HUES6 (cell line): ENCODE measurements at regions not wholly inside any gene's neighbourhood (a gene's known extent, or its start where the extent isn't known, plus 50 kb on each side); places are given as distances from the start of the nearest gene placed in this dataset.

Experiments
- H3K27ac ChIP-seq: 2 replicates; pipeline ENCODE4 v1.7.0; 2013; ENCODE audit warnings: low read depth, mild to moderate bottlenecking, low read length, inconsistent platforms
- H3K27me3 ChIP-seq: 2 replicates; pipeline ENCODE4 v1.6.1; 2013; ENCODE audit warnings: low read length; ENCODE audit not compliant: control insufficient read depth, insufficient read depth
- H3K36me3 ChIP-seq: 2 replicates; pipeline ENCODE4 v1.6.1; 2013; ENCODE audit warnings: low read length; ENCODE audit not compliant: control insufficient read depth, insufficient read depth
- H3K4me1 ChIP-seq: 2 replicates; pipeline ENCODE4 v1.6.1; 2013; ENCODE audit warnings: low read length; ENCODE audit not compliant: control insufficient read depth, insufficient read depth
- H3K4me3 ChIP-seq: 2 replicates; pipeline ENCODE4 v1.5.1; 2013; ENCODE audit warnings: low read depth, low read length
- H3K9ac ChIP-seq: one replicate; pipeline ENCODE4 v1.6.1; 2013; ENCODE audit warnings: mild to moderate bottlenecking, low read length
- H3K9me3 ChIP-seq: 2 replicates; pipeline ENCODE4 v1.6.1; 2013; ENCODE audit warnings: low read depth, low read length; ENCODE audit not compliant: control insufficient read depth, insufficient read depth

DNA sequence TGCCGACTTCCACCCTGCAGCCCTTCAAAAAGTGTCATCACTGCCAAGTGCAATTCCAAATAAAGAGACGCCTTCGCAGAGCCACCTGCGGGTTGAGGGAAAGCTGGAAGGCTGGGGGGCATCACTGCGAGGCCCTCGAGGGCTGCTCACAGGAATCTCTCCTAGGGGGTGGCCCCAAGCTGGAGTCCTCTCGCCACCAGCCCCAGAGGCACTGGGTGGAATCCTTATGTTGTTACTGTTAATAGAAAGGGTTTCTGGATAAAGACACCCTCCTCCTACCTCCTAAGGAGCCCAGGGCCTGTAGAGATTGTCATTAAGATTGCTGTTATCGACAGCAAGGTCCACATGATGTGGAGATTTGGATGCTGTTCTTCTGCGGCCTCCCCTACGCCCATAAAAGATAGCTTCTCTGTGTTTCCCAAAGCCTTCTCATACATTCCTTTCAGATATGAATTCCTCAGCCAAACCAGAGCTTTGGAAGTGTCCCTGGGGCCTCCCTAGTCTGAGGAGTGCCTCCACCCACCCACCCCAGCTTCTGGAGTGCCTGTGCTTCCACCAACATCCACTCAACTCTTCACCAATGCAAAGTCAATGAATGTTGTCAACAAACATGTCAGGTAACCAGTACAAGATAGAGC, 512.7 kb downstream of the SHQ1 start:
- H3K4me1 ChIP-seq: peaks cover 41% of the 10 kb centered on the region
- no peak overlapping the region; the same call in 1 of the 2 replicates for H3K4me3 ChIP-seq
- peak overlapping the region; percentile 34; the same call in 1 of the 2 replicates for H3K27ac ChIP-seq
- peaks cover 9% of the 10 kb centered on the region; the same call in 1 of the 2 replicates for H3K27me3 ChIP-seq
- no peaks in the 10 kb centered on the region for H3K36me3 ChIP-seq
- peak overlapping the region; percentile 55 for H3K9ac ChIP-seq
- H3K9me3 ChIP-seq: 0 out of 2 replicates have a peak, but pooled peaks cover 3% of the 10 kb centered on the region

DNA sequence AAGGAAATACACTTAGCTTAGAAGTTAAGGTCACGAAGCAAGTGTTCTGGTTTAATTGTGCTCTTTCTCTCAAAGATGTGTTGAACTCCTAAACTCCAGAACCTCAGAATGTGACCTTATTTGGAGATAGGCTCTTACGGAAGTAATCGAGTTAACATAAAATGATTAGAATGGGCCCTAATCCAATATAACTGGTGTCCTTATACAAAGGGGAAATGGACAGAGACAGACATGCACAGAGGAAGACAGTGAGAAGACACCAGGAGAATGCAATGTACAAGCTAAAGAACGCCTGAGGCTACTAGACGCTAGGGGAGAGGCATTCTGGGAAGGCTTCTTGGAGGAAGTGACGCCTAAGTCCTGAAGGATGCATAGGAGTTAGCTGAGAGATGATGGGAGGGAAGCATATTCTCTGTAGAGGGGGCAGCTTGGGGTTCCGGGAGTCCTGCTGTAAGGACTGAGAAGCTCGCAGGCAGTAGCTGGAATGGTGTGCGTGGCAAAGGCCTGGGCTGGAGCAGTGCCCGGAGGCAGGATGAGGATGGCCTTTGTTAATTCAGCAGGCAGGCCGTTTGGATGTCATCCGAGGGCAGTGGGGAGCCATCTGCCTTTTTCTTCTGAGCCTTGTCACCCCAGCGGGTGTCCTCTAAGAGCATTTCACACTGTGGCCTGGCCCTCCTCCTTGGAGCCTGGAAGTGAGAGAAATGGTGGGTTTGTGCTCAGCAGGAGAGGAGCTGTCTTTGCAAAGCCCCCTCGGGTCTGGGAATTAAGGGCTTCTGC, 513.4 kb downstream of the SHQ1 start:
- 0 out of 2 replicates have a peak, but pooled peaks cover 3% of the 10 kb centered on the region for H3K9me3 ChIP-seq
- H3K4me3 ChIP-seq: no peak overlapping the region; the same call in 1 of the 2 replicates
- H3K9ac ChIP-seq: peak overlapping the region; percentile 55
- peaks cover 9% of the 10 kb centered on the region; the same call in 1 of the 2 replicates for H3K27me3 ChIP-seq
- no peaks in the 10 kb centered on the region for H3K36me3 ChIP-seq
- peaks cover 41% of the 10 kb centered on the region for H3K4me1 ChIP-seq
- peak overlapping the region; percentile 34; the same call in 1 of the 2 replicates for H3K27ac ChIP-seq

DNA sequence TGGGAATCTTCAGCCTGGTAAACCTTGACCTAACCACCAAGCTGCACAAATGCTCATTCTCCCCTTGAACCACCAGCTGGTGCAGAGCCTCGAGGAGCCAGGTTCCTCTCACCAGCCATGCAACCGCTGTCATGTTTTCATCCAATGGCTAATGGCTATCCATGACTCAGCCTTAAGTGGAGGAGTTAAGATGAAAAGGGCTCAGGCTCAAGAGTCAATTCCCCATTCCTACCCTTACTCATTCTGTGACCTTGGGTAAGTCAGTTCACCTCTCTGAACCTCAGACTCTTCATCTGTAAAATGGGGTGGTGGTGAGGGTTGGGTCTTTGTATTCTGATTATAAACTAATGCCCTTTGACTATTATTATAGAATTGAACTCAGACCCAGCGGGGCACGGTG, 515.6 kb downstream of the SHQ1 start:
- no peak overlapping the region for H3K4me3 ChIP-seq
- no peaks in the 10 kb centered on the region for H3K9me3 ChIP-seq
- H3K9ac ChIP-seq: no peak overlapping the region
- peaks cover 44% of the 10 kb centered on the region for H3K4me1 ChIP-seq
- peaks cover 9% of the 10 kb centered on the region; the same call in 1 of the 2 replicates for H3K27me3 ChIP-seq
- no peaks in the 10 kb centered on the region for H3K36me3 ChIP-seq
- no peak overlapping the region for H3K27ac ChIP-seq

DNA sequence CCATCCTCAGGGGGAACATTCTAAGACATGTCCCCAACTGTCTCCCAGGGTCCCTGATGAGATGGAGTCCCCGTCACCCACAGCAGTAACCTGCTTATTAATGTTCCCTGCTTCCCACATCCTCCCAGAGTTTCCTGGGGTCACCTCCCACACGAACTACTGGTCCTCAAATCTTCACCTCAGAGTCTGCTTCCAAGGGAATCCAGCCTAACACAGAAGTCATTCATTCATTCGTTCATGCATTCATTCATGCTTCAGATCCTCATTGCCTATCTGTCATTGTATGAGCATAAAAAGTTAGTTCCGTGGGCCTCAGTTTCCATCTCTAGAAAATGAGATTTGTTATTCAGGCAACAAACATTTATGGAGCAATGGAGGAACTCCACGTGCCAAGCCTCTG, 516.2 kb downstream of the SHQ1 start:
- Histone ChIP-seq H3K27ac (no peak overlapping the region), H3K9me3 (no peaks in the 10 kb centered on the region), H3K4me1 (peaks cover 41% of the 10 kb centered on the region)

DNA sequence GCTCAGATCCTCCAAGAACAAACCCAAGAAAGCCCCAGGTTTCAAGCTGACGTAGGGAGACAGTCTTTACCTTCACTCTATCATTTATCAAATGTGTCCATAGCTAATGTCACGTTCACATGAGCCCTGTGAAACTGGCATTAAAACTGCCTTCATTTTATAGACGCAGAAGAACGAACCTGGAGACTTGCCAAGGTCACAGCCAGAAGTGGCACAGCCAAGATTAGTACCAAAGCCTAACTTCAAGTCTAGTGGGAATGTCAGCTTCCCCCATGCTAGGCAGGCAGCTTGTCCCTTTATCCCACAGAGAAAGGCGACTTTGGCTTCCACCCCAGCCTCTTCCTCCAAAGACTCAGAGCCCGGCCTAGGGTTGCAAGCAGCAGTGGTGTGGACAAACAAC, 517.2 kb downstream of the SHQ1 start:
- no peak overlapping the region for H3K9ac ChIP-seq
- H3K36me3 ChIP-seq: no peaks in the 10 kb centered on the region
- H3K9me3 ChIP-seq: no peaks in the 10 kb centered on the region
- H3K4me3 ChIP-seq: no peak overlapping the region
- H3K4me1 ChIP-seq: peaks cover 32% of the 10 kb centered on the region
- H3K27me3 ChIP-seq: peaks cover 9% of the 10 kb centered on the region; the same call in 1 of the 2 replicates
- H3K27ac ChIP-seq: no peak overlapping the region

More for the DNA sequence above, 516.2 kb downstream of the SHQ1 start:
- H3K27me3 ChIP-seq: peaks cover 9% of the 10 kb centered on the region; the same call in 1 of the 2 replicates
- H3K36me3 ChIP-seq: no peaks in the 10 kb centered on the region
- no peak overlapping the region for H3K4me3 ChIP-seq
- H3K9ac ChIP-seq: no peak overlapping the region

DNA sequence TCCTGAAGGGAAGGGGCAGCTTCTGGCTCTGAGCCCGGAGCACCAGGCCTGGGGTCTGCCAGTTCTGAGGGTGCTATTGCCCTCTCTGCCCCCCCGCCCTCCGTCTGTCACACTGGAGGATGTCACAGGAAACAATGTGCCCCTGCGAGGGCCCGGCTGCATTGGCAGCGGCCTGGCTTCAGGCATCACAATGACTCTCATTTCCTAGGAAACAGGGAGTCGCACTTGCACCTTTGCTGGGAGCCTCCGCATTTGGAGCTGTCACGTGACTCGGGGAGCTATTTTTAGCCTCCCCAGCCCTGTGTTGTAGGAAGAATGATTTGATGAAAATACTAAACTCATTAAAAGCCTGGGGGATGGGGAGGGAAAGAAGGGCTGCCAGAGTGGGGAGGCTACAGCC, 518.9 kb downstream of the SHQ1 start:
- H3K36me3 ChIP-seq: no peaks in the 10 kb centered on the region
- peaks cover 16% of the 10 kb centered on the region for H3K4me1 ChIP-seq
- no peak overlapping the region for H3K27ac ChIP-seq
- H3K9me3 ChIP-seq: no peaks in the 10 kb centered on the region; the same call in 1 of the 2 replicates
- H3K4me3 ChIP-seq: no peak overlapping the region
- H3K9ac ChIP-seq: no peak overlapping the region
- H3K27me3 ChIP-seq: peaks cover 9% of the 10 kb centered on the region; the same call in 1 of the 2 replicates

DNA sequence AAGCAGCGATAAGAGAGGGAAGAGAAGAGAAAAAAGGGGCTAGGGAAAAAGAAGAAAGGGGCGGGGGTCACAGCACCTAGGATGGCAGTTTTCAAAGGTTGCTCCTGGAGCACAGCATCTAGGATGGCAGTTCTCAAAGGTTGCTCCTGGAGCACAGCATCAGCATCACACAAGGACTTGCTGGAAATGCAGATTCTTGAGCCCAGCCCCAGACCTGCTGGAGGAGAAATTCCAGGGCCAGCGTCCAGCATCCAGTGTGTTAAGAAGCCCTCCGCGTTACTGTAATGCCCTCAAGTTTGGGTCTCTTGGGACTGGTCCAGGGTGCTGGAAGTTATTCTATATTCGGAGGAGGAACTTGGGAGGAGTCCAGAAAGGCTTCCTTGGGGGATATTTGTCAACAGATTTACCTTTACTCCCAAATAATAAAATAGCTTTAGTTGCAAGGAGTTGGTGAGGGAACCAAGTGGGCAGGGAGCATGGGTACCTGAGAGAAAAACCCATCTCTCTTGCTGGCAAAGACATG, 519.4 kb downstream of the SHQ1 start:
- Histone ChIP-seq H3K4me3 (no peak overlapping the region), H3K9ac (no peak overlapping the region), H3K27ac (no peak overlapping the region), H3K4me1 (peaks cover 13% of the 10 kb centered on the region), H3K27me3 (peaks cover 5% of the 10 kb centered on the region; the same call in 1 of the 2 replicates), H3K9me3 (no peaks in the 10 kb centered on the region; the same call in 1 of the 2 replicates), H3K36me3 (no peaks in the 10 kb centered on the region)

DNA sequence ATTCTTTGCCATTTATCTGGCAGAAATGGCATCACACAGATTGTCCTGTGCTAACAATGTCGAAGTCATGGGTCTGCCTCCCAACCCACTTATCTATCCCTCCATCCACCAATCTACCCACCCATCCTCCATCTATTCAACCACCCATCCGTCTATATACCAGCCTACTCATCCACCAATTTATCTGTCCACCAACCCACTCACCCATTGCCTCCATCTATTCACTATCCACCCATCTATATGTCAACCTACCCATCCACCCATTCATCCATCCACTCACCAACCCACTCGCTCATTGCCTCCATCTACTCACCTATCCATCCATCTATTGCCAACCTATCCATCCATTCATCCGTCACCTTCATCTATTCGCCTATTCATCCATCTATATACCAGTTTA, 521.2 kb downstream of the SHQ1 start:
- no peak overlapping the region for H3K27ac ChIP-seq
- H3K4me1 ChIP-seq: peaks cover 13% of the 10 kb centered on the region

DNA sequence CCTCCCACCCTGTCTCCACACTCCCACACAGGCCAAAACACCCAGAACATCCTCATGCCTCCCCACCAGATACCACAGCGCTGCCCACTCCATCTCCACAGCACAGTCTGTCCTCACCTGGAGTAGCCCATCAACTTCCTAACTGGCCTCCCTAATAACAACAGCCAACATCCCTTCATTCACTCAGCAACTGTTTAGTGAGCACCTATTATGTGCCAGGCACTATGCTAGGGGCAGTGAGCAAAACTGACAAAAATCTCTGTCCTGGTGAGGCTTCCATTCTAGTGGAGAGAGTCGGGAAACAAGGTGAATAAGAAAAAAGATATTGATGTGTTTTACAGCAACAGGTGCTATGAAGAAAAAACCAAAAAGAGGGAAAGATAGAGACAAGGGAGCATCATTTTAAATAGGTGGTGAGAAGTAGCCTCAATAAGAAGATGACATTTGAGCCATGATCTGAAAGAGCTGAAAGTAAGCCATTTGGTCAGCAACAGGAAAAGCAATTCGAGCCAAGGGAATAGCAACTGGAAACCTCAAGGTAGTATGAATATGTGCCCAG, 523.9 kb downstream of the SHQ1 start:
- Histone ChIP-seq H3K36me3 (no peaks in the 10 kb centered on the region), H3K9ac (no peak overlapping the region), H3K27ac (no peak overlapping the region), H3K27me3 (no peaks in the 10 kb centered on the region), H3K9me3 (no peaks in the 10 kb centered on the region; the same call in 1 of the 2 replicates), H3K4me1 (peaks cover 9% of the 10 kb centered on the region), H3K4me3 (no peak overlapping the region)

More for the DNA sequence above, 521.2 kb downstream of the SHQ1 start:
- Histone ChIP-seq H3K4me3 (no peak overlapping the region), H3K9me3 (no peaks in the 10 kb centered on the region; the same call in 1 of the 2 replicates), H3K9ac (no peak overlapping the region), H3K27me3 (no peaks in the 10 kb centered on the region), H3K36me3 (no peaks in the 10 kb centered on the region)

DNA sequence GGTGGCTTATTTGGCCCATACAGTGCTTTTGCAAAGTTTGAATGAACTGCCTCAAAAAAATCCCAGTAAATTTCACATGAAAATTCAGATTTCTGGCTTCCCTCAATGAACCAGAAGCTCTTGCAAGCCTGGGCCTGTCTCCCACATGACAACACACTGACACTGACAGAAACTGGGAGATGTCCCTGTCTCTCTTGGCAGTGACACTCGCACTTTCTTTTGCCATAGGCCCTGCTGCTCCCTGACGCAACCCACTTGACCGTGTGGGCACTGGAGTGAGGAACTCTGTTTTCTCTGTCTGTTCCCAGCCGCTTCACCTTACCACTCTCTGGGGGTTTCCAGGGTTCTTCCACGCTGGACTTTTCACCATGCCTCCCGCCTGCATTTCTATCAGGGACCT, 524.5 kb downstream of the SHQ1 start:
- H3K9me3 ChIP-seq: no peaks in the 10 kb centered on the region; the same call in 1 of the 2 replicates
- no peaks in the 10 kb centered on the region for H3K27me3 ChIP-seq
- H3K36me3 ChIP-seq: no peaks in the 10 kb centered on the region
- H3K9ac ChIP-seq: no peak overlapping the region
- peaks cover 4% of the 10 kb centered on the region for H3K4me1 ChIP-seq
- H3K4me3 ChIP-seq: no peak overlapping the region
- no peak overlapping the region for H3K27ac ChIP-seq
